ENCODE measurements at regions not wholly inside any gene's neighbourhood (a gene's known extent, or its start where the extent isn't known, plus 50 kb on each side); places are given as distances from the start of the nearest gene placed in this dataset.

DNA sequence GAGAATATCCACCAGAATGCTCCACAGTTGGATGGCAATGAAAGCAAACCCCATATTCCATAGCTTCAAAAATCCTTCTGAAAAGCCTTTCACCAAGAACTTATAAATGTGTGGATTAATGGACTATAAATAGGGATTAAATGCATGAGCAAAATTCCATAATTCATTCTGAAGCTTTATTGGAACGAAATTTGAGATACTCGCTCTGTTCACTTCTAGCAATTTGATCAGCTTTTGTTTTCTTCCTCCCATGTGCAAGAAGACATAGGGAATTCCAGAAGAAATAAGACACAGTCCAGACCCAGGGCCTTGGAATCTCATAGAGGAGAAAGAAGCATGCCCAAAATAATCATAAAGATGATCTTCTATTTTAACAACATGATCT lies 285.9 kb upstream of the TMPO start:
- Histone ChIP-seq H3K4me1 (ENCODE audit: control insufficient read depth, insufficient read depth, low read length) (no peaks in the 10 kb centered on the region), H3K27me3 (ENCODE audit: control insufficient read depth, insufficient read depth, low read length) (no peaks in the 10 kb centered on the region), H3K27ac (ENCODE audit: low read length) (no peak overlapping the region), H3K36me3 (ENCODE audit: control insufficient read depth, insufficient read depth, low read length) (no peaks in the 10 kb centered on the region), H3K4me3 (ENCODE audit: low read length) (no peak overlapping the region), H3K9me3 (ENCODE audit: control insufficient read depth, insufficient read depth, low read length) (no peaks in the 10 kb centered on the region)
- no peak for DNase-seq (ENCODE audit: low read depth, low spot score)
- no CpG with 5 or more reads among the region's 2 CpGs for WGBS (ENCODE audit: insufficient coverage, insufficient read length)

DNA sequence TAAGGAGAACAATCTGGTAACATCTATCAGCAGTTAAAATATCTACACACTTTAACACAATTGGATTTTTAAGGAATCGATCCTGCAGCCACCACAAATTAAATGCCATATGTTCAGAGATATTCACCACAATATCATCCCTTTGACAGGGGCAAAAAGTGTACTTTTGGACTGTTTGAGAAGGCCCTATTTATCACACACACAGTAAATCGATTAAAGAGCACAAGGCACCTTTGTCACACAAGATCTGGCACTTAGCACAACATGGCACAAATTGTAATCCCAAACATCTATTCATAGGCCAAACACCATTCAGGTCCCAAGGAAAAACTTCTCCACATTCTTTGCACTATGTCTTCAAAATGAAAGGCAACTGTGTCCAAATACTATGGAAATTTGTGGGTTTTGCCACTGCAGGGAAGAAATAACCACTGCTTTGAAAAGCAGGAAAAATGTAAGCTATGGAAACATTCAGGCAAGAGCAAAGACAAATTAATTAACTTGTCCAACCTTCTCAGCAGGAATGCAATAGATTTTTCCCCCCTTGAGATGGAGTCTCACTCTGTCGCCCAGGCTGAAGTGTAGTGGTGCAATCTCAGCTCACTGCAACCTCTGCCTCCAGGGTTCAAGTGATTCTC lies 282.5 kb upstream of the TMPO start:
- Histone ChIP-seq H3K4me1 (ENCODE audit: control insufficient read depth, insufficient read depth, low read length) (no peaks in the 10 kb centered on the region), H3K4me3 (ENCODE audit: low read length) (no peak overlapping the region), H3K36me3 (ENCODE audit: control insufficient read depth, insufficient read depth, low read length) (no peaks in the 10 kb centered on the region), H3K27me3 (ENCODE audit: control insufficient read depth, insufficient read depth, low read length) (no peaks in the 10 kb centered on the region), H3K27ac (ENCODE audit: low read length) (no peak overlapping the region), H3K9me3 (ENCODE audit: control insufficient read depth, insufficient read depth, low read length) (no peaks in the 10 kb centered on the region)
- DNase-seq (ENCODE audit: low read depth, low spot score), result no peak
- WGBS (ENCODE audit: insufficient coverage, insufficient read length), result no CpG with 5 or more reads among the region's 3 CpGs

DNA sequence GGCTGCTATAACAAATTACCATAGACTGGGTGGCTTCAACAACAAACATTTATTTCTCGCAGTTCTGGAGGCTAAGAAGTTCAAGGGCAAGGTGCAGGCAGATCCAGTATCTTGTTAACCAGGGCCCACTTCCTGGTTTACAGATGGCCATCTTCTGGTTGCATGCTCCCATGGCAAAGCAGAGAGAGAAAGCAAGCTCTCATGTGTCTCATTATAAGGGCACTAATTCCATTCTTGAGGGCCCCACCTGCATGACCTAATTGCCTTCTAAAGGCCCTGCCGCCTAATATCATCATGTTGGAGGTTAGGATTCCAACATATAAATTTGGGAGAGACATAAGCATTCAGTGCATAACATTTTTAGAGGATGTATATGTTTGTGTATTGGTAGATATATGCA lies 280.1 kb upstream of the TMPO start:
- Histone ChIP-seq H3K27me3 (ENCODE audit: control insufficient read depth, insufficient read depth, low read length) (no peaks in the 10 kb centered on the region), H3K4me1 (ENCODE audit: control insufficient read depth, insufficient read depth, low read length) (no peaks in the 10 kb centered on the region), H3K4me3 (ENCODE audit: low read length) (no peak overlapping the region), H3K36me3 (ENCODE audit: control insufficient read depth, insufficient read depth, low read length) (no peaks in the 10 kb centered on the region), H3K9me3 (ENCODE audit: control insufficient read depth, insufficient read depth, low read length) (no peaks in the 10 kb centered on the region), H3K27ac (ENCODE audit: low read length) (no peak overlapping the region)
- DNase-seq (ENCODE audit: low read depth, low spot score), result no peak
- WGBS (ENCODE audit: insufficient coverage, insufficient read length), result no CpG with 5 or more reads among the region's 2 CpGs

DNA sequence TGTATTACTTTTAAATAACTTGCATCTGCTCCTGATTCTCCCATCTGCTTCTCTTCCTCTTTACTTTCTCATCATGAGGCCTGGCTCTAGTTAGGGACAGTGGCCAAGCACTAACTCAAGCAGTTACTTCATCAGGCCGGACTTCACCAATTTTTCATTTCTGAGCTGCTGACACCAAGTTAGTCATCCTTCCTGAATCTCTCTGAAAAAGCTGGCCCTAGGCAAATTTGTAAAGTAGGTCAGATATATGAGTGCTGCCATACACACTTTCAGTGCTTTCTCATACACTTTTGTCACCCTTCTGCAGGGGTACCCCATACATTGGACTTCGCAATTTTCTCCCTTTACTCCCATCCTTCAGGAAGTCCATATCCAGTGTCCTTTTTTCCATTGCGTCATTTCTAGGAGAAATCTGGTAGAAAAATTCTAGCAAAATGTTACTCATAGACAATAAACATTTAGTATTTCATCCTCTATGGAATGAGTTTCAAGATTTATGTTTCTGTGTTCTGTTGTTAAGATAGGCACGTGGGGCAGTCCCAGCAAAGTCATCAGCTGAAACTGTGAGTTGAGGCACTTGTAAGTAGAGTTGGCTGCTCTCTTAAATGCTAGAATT lies 276.8 kb upstream of the TMPO start:
- no CpG with 5 or more reads among the region's 4 CpGs for WGBS (ENCODE audit: insufficient coverage, insufficient read length)
- no peak overlapping the region for H3K4me3 ChIP-seq (ENCODE audit: low read length)
- no peaks in the 10 kb centered on the region for H3K9me3 ChIP-seq (ENCODE audit: control insufficient read depth, insufficient read depth, low read length)
- no peaks in the 10 kb centered on the region for H3K27me3 ChIP-seq (ENCODE audit: control insufficient read depth, insufficient read depth, low read length)
- H3K36me3 ChIP-seq (ENCODE audit: control insufficient read depth, insufficient read depth, low read length), result no peaks in the 10 kb centered on the region
- no peak overlapping the region for H3K27ac ChIP-seq (ENCODE audit: low read length)
- H3K4me1 ChIP-seq (ENCODE audit: control insufficient read depth, insufficient read depth, low read length), result no peaks in the 10 kb centered on the region
- DNase-seq (ENCODE audit: low read depth, low spot score), result no peak

DNA sequence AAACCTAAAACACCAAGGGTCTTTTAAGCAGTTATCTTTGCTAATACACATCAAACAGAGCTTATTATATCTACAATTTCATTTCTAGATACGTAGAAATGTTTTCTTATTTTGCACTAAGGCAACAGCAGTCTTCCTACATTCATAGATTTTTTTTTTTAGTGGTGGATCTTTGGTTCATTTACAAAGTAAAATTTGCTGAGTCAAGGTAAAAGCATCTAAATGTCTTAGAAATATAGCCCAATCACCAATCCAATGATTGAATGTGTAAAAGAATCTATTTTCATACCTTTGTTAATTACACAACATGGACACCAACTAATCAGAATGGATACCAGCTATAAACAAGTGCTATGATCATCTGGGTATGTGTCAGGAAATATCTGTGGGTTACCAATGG lies 272.2 kb upstream of the TMPO start:
- Histone ChIP-seq H3K36me3 (ENCODE audit: control insufficient read depth, insufficient read depth, low read length) (no peaks in the 10 kb centered on the region), H3K9me3 (ENCODE audit: control insufficient read depth, insufficient read depth, low read length) (no peaks in the 10 kb centered on the region), H3K27me3 (ENCODE audit: control insufficient read depth, insufficient read depth, low read length) (no peaks in the 10 kb centered on the region), H3K27ac (ENCODE audit: low read length) (no peak overlapping the region), H3K4me3 (ENCODE audit: low read length) (no peak overlapping the region), H3K4me1 (ENCODE audit: control insufficient read depth, insufficient read depth, low read length) (no peaks in the 10 kb centered on the region)
- no peak for DNase-seq (ENCODE audit: low read depth, low spot score)
- WGBS (ENCODE audit: insufficient coverage, insufficient read length), result no CpG with 5 or more reads among the region's 1 CpG

DNA sequence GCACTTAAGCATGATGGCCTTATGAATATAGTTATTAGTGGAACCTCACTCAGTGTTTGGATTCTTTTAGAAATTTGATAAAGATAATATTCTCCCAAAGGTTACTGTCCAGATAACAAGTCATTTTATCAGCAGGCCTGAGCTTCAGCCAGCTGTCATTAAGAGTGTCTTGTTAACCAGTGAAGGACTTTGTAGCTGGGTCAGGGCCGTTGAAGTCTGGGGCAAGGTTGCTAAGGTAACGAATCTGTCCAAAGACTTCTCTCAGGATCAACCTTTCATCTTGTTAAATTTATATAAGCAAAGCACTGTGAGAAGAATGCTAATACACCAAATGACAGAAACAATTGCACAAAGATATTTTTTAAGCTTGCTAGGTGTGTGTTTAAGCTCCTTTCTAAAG lies 271.3 kb upstream of the TMPO start:
- Histone ChIP-seq H3K27me3 (ENCODE audit: control insufficient read depth, insufficient read depth, low read length) (no peaks in the 10 kb centered on the region), H3K9me3 (ENCODE audit: control insufficient read depth, insufficient read depth, low read length) (no peaks in the 10 kb centered on the region), H3K27ac (ENCODE audit: low read length) (no peak overlapping the region), H3K4me1 (ENCODE audit: control insufficient read depth, insufficient read depth, low read length) (no peaks in the 10 kb centered on the region), H3K36me3 (ENCODE audit: control insufficient read depth, insufficient read depth, low read length) (no peaks in the 10 kb centered on the region), H3K4me3 (ENCODE audit: low read length) (no peak overlapping the region)
- WGBS (ENCODE audit: insufficient coverage, insufficient read length), result no CpG with 5 or more reads among the region's 2 CpGs
- DNase-seq (ENCODE audit: low read depth, low spot score), result no peak

DNA sequence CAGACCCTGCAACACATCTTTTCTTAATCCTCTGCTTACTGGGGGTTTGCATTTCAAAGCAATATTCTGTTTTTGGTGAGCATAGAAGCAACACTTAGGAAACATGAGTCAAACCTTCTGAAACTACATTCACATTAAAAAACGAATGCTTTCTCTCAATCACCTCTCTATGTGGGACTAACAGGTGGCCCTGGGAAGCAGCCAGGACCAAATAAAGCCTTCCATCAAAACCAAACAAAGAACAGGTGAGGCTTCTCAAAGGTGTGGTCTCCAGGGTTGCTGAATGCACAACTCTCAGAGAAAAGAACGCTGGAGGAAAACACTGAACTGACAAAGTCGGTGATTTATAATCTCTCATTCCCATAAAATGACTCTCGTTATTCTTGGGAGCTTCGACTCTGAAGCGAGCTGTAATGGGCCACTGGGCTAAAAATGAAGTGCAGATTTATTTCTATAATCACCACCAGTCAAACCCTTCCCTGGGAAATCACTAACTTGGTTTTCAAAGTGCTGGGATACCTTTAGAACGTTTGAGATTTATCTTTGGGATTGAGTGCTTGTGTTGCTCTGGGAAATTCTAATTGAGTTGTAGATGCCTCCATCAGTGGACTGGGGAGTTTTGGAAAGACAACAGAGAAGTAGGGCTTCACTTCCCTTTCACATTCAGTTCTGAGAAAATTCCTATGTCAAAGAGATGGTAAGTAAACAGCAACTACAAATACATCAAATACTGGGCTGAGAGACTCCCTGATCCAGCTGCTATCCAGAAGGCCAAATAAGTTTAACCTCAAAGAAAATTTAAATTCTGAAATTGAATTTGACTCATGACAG lies 262.0 kb upstream of the TMPO start:
- Histone ChIP-seq H3K27me3 (ENCODE audit: control insufficient read depth, insufficient read depth, low read length) (no peaks in the 10 kb centered on the region), H3K9me3 (ENCODE audit: control insufficient read depth, insufficient read depth, low read length) (no peaks in the 10 kb centered on the region), H3K36me3 (ENCODE audit: control insufficient read depth, insufficient read depth, low read length) (no peaks in the 10 kb centered on the region), H3K4me1 (ENCODE audit: control insufficient read depth, insufficient read depth, low read length) (0 out of 2 replicates have a peak, but pooled peaks cover 2% of the 10 kb centered on the region), H3K4me3 (ENCODE audit: low read length) (no peak overlapping the region), H3K27ac (ENCODE audit: low read length) (no peak overlapping the region)
- no CpG with 5 or more reads among the region's 7 CpGs for WGBS (ENCODE audit: insufficient coverage, insufficient read length)
- DNase-seq (ENCODE audit: low read depth, low spot score), result no peak

DNA sequence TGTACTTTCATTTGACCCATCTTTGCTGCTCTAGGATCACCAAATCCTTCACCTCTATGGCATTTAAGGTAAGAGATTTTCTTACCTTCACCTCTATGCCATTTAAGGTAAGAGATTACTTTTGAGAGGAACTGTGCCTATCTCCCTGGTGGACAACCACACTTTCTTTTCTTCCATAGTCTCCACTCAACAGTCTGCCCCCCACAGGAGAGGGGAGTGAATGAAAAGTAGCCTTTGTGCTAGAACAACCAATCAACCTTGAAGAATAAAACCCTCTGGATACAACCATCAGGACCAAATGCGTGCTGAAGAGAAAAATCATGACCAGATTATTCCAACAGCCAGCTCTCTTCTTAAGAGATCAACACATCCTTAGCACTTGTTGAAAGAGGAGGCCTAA lies 258.6 kb upstream of the TMPO start:
- no peaks in the 10 kb centered on the region for H3K27me3 ChIP-seq (ENCODE audit: control insufficient read depth, insufficient read depth, low read length)
- H3K4me1 ChIP-seq (ENCODE audit: control insufficient read depth, insufficient read depth, low read length), result 0 out of 2 replicates have a peak, but pooled peaks cover 2% of the 10 kb centered on the region
- H3K36me3 ChIP-seq (ENCODE audit: control insufficient read depth, insufficient read depth, low read length), result no peaks in the 10 kb centered on the region
- no peak overlapping the region for H3K27ac ChIP-seq (ENCODE audit: low read length)
- WGBS (ENCODE audit: insufficient coverage, insufficient read length), result no CpG with 5 or more reads among the region's 1 CpG
- H3K4me3 ChIP-seq (ENCODE audit: low read length), result no peak overlapping the region
- H3K9me3 ChIP-seq (ENCODE audit: control insufficient read depth, insufficient read depth, low read length), result no peaks in the 10 kb centered on the region
- no peak for DNase-seq (ENCODE audit: low read depth, low spot score)

DNA sequence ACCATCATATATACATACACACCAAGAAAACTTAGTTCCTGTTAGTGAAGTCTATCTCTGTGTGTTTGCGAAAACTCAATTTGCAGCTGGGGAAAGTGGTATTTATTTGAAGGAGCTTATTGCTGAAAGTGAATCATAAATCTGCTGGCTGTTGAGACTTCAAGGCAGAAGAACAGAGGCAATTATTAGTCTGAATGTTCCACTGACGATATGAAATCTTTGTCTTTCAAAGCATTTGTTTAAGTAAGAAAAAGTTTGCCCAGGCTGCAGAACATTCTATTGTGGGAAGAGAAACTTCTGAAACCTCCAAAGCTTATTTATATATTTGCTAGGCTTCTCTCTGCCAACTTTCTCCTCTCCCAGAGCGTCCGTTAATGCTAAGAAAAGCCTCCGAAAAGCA lies 255.7 kb upstream of the TMPO start:
- Histone ChIP-seq H3K36me3 (ENCODE audit: control insufficient read depth, insufficient read depth, low read length) (no peaks in the 10 kb centered on the region), H3K27me3 (ENCODE audit: control insufficient read depth, insufficient read depth, low read length) (no peaks in the 10 kb centered on the region), H3K9me3 (ENCODE audit: control insufficient read depth, insufficient read depth, low read length) (no peaks in the 10 kb centered on the region), H3K4me1 (ENCODE audit: control insufficient read depth, insufficient read depth, low read length) (0 out of 2 replicates have a peak, but pooled peaks cover 2% of the 10 kb centered on the region), H3K4me3 (ENCODE audit: low read length) (no peak overlapping the region), H3K27ac (ENCODE audit: low read length) (no peak overlapping the region)
- DNase-seq (ENCODE audit: low read depth, low spot score), result no peak
- WGBS (ENCODE audit: insufficient coverage, insufficient read length), result no CpG with 5 or more reads among the region's 5 CpGs

DNA sequence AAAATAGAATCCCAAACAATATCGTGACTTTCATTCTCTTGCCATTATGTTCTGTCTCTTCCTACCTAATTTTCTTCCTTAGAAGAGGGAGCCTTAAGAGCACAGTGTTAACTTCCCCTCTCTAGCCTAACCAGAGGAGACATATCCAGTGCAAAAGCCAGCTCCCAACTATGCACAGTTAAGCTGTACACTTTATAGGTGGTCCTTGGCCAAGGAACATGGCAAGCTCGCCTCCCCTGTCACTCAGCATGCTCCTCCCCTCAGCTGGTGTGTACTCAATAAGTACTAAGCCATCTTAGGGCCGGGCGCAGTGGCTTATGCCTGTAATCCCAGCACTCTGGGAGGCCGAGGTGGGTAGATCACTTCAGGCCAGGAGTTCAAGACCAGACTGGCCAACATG lies 255.1 kb upstream of the TMPO start:
- H3K27ac ChIP-seq (ENCODE audit: low read length), result no peak overlapping the region
- H3K4me3 ChIP-seq (ENCODE audit: low read length), result no peak overlapping the region
- H3K27me3 ChIP-seq (ENCODE audit: control insufficient read depth, insufficient read depth, low read length), result no peaks in the 10 kb centered on the region
- no peaks in the 10 kb centered on the region for H3K36me3 ChIP-seq (ENCODE audit: control insufficient read depth, insufficient read depth, low read length)
- H3K9me3 ChIP-seq (ENCODE audit: control insufficient read depth, insufficient read depth, low read length), result no peaks in the 10 kb centered on the region
- no peaks in the 10 kb centered on the region for H3K4me1 ChIP-seq (ENCODE audit: control insufficient read depth, insufficient read depth, low read length)
- no CpG with 5 or more reads among the region's 5 CpGs for WGBS (ENCODE audit: insufficient coverage, insufficient read length)
- DNase-seq (ENCODE audit: low read depth, low spot score), result no peak

All from iPS DF 6.9 (cell line).